ENCODE measurements at regions not wholly inside any gene's neighbourhood (a gene's known extent, or its start where the extent isn't known, plus 50 kb on each side); places are given as distances from the start of the nearest gene placed in this dataset.

- TF ChIP-seq, protein P1, sequence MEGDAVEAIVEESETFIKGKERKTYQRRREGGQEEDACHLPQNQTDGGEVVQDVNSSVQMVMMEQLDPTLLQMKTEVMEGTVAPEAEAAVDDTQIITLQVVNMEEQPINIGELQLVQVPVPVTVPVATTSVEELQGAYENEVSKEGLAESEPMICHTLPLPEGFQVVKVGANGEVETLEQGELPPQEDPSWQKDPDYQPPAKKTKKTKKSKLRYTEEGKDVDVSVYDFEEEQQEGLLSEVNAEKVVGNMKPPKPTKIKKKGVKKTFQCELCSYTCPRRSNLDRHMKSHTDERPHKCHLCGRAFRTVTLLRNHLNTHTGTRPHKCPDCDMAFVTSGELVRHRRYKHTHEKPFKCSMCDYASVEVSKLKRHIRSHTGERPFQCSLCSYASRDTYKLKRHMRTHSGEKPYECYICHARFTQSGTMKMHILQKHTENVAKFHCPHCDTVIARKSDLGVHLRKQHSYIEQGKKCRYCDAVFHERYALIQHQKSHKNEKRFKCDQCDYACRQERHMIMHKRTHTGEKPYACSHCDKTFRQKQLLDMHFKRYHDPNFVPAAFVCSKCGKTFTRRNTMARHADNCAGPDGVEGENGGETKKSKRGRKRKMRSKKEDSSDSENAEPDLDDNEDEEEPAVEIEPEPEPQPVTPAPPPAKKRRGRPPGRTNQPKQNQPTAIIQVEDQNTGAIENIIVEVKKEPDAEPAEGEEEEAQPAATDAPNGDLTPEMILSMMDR (IDR thresholded peaks at IDR 0.05; ENCODE audit: extremely low read depth, missing control alignments) = no peak
- no peak for DNase-seq (ENCODE audit: low spot score)
Observed at GRCh38 chr2:137770166-137770565, 194.1 kb upstream of the HNMT start.

- TF ChIP-seq, protein P1 (IDR thresholded peaks at IDR 0.05; ENCODE audit: extremely low read depth, missing control alignments) = no peak
- no peak for DNase-seq (ENCODE audit: low spot score)
Observed at GRCh38 chr2:137771064-137771463, 193.2 kb upstream of the HNMT start.

DNA sequence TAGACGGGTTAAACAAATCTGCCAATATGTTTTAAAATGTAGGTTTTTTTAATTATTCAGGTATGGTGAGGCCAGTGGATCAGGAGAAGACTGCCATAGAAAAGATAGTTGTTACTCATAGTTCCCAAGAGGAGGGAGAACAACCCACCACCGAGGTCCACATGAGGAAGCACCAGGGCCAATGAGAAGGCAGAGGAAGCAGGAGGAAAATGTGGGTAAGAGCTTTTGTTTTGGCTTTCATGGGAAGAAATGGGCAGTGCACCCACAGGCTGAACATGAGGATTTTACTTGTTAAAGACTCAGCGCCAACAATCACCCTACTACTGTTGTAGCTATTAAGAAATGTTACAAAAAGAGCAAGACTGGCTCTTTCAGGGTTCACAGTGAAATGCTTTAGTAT is 191.8 kb upstream of the HNMT start:
- no peak for DNase-seq (ENCODE audit: low spot score)
- TF ChIP-seq, protein P1 (IDR thresholded peaks at IDR 0.05; ENCODE audit: extremely low read depth, missing control alignments) = no peak

DNA sequence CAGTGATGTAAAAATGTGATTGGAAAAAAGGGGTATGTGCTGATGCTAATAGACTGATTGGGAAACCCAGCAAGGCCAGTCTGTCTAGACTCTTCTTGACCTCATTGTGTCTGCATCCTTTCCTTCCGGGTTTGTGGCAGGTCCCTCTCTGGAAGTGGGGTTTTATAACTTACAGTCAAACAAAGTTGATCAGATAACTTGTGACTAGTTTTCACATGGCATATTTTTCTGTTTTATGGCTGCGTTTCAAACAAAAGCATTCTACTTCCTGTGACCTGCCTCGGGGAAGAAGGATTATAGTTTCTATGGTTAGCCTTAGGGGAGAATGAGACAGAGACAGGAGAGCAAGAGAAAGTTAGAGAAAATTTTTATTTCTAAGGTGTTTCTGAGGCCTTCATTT is 188.7 kb upstream of the HNMT start:
- DNase-seq (ENCODE audit: low spot score) = no peak
- TF ChIP-seq, protein P1 (IDR thresholded peaks at IDR 0.05; ENCODE audit: extremely low read depth, missing control alignments) = no peak

DNA sequence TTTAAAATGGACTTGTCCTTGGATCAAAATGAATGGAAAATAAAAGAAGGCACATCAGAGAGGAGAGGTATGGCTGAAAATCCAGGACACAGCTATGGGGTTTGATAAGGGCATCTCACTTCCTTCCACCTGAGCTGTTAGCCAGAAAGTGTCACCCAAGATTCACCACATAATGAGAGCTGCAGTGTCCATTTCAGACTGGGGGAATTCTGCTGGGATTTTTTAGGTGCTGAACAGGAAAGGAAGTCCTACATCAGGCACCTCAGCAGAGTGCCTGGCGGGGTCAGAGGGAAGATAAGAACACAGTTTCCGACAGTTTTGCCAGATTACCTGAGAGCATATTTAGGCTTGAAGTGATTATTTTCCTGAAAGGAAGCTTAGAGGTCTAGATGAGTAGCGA is 187.6 kb upstream of the HNMT start:
- TF ChIP-seq, protein P1 (IDR thresholded peaks at IDR 0.05; ENCODE audit: extremely low read depth, missing control alignments) = no peak
- DNase-seq (ENCODE audit: low spot score) = no peak

- TF ChIP-seq, protein P1 (IDR thresholded peaks at IDR 0.05; ENCODE audit: extremely low read depth, missing control alignments) = no peak
- DNase-seq (ENCODE audit: low spot score) = no peak
Observed at GRCh38 chr2:137797641-137798040, 166.6 kb upstream of the HNMT start.

DNA sequence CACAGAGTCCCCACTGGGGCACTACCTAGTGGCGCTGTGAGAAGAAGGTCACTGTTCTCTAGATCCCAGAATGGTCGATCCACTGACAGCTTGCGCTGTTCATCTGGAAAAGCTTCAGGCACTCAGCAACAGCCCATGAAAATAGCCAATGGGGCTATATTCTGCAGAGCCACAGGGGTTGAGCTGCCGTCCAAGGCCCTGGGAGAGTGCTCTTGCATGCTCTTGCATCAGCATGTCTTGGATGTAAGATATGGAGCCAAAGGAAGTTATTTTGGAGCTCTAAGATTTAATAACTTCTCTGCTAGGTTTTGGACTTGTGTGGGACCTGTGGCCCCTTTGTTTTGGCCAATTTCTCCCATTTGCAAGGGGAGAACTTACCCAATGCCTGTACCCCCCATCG is 164.7 kb upstream of the HNMT start:
- TF ChIP-seq, protein P1 (IDR thresholded peaks at IDR 0.05; ENCODE audit: extremely low read depth, missing control alignments) = no peak
- no peak for DNase-seq (ENCODE audit: low spot score)

All from GM20000 (cell line).